Neural progenitor cell (in vitro differentiated cells): ENCODE measurements at regions not wholly inside any gene's neighbourhood (a gene's known extent, or its start where the extent isn't known, plus 50 kb on each side); places are given as distances from the start of the nearest gene placed in this dataset.

ENCODE experiments used
- EZH2 ChIP-seq: fragments of 200-600 bp; sonication (generic); IDR thresholded peaks from 2 replicates; pipeline ENCODE4 v1.6.1; 2017; ENCODE audit warnings: antibody characterized with exemption, mild to moderate bottlenecking, moderate library complexity
- TF ChIP-seq, protein P1 (sequence below): fragments of 200-600 bp; sonication (generic); IDR thresholded peaks from 2 replicates; pipeline ENCODE4 v1.5.1; 2017; ENCODE audit warnings: antibody characterized with exemption, mild to moderate bottlenecking

DNA sequence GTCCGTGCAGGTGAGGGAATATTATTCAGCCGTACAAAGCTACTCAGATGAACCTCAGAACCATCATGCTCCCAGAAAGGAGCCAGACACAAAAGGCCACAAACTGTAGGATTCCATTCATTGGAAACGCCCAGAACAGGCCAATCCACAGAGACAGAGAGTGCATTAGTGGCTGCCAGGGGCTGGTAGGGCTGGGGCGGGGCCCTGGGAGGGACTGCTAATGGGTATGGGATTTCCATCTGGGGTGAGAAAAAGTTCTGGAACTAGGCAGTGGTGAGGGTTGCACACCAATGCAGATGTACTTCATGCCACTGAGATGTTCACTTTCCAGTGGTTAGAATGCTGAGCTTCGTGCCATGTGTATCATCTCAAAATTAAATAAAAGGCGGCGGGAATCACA is 101.1 kb downstream of the RFLNA start:
- TF ChIP-seq, protein P1, sequence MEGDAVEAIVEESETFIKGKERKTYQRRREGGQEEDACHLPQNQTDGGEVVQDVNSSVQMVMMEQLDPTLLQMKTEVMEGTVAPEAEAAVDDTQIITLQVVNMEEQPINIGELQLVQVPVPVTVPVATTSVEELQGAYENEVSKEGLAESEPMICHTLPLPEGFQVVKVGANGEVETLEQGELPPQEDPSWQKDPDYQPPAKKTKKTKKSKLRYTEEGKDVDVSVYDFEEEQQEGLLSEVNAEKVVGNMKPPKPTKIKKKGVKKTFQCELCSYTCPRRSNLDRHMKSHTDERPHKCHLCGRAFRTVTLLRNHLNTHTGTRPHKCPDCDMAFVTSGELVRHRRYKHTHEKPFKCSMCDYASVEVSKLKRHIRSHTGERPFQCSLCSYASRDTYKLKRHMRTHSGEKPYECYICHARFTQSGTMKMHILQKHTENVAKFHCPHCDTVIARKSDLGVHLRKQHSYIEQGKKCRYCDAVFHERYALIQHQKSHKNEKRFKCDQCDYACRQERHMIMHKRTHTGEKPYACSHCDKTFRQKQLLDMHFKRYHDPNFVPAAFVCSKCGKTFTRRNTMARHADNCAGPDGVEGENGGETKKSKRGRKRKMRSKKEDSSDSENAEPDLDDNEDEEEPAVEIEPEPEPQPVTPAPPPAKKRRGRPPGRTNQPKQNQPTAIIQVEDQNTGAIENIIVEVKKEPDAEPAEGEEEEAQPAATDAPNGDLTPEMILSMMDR = no peak
- no peak for TF ChIP-seq EZH2
